ENCODE measurements at regions not wholly inside any gene's neighbourhood (a gene's known extent, or its start where the extent isn't known, plus 50 kb on each side); places are given as distances from the start of the nearest gene placed in this dataset.
"Not testable (repeated sequence)": the region's sequence is repeated elsewhere in the genome, so short reads cannot be mapped to it uniquely, and the experiment has no call there.

DNA sequence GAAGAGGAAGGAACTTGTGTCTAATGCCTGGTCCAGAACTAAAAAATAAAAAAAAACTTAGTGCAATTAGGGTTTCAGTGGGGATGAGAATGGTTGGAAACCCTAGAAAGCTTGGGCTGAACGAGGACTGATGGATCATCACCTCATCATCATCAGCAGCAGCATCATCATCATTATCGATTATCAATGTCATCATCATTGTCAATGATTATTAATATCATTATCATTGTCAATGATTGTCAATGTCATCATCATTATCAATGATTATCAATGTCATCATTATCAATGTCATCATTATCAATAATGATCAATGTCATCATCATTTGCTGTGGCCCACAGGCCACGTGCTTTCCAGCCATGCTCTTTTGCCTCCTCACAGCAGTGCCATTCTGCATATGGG, 952.0 kb upstream of the ZNF722 start:
- DNase-seq: no peak

DNA sequence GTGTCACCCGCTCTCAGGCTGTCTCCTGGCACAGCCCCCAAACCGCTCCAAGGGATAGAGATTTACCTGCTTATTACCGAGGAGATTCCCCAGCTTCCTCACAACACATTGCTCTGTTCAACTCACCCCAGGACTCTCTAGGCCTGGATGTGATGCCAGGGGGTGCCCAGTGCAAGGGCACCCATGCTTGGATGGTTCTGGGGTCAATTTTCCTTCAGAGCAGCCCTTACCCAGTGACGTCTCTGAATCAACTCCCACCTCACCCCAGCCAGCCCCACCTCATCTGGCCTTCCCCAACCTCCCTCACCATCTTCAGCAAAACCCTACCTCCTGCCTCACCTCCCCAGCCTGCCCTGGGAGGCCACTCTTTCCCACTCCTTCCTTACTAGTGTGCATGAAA, 951.6 kb upstream of the ZNF722 start:
- DNase-seq: no peak

DNA sequence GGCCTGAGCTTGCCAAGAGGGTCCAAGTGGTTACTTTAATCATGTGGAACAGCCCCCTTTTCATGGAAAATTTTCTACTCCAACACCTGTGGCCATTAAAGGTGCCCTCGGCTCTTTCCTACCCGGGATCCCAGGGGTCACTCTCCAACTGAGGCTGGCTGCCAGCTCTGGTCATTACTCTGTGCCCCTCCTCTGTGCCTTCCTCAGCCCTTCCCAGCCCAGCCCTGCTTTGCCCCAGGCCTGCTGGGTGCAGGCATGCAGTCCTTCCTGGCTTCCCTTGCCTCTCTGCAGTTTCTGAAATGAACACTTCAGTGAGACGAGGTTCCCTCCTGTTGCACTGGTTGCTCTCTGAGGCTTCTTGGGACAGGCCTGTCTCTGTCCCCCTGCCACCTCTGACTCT, 951.1 kb upstream of the ZNF722 start:
- DNase-seq: no peak

DNA sequence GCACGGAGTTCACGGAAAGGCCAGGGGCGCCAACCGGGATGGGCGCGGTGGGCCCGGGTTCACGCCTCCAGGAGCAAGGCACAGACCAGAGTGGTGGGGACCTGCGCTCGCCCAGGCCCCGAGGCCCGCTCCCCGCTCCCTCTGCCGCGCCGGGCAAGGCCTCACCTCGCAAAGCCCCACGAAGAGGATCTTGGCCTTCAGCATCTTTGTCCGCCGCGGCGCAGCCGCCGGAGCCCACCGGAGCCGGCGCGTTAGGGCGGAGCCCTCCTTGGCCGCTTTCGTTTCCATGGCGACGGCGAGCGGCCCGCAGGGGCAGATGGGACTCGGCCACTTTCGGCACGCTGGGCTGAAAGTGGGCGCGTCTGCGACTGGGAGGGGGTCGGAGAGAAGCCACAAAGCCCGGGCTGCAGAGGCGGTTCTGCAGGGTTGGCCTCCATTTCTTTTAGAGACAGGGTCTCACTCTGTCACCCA, 944.4 kb upstream of the ZNF722 start:
- no peak for DNase-seq

DNA sequence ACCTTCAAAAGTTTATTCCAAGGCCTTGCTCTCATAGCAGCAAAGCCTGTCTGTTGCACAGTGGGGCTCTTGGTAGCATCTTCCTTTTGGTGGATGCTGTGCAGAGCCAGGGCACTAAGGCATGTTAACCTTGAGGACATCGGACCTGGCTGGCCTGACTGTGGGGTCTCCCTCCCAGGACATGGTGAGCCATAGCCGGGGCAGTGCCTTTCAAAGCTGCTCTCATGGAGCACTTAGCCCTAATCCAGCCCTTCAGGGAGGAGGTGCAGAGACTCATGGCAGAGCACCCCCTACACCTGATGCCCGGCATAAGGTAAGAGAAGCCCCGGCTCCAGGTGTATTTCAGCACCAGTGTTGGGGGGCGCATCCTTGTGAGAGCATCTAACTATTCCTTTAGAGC, 941.4 kb upstream of the ZNF722 start:
- DNase-seq: no peak

DNA sequence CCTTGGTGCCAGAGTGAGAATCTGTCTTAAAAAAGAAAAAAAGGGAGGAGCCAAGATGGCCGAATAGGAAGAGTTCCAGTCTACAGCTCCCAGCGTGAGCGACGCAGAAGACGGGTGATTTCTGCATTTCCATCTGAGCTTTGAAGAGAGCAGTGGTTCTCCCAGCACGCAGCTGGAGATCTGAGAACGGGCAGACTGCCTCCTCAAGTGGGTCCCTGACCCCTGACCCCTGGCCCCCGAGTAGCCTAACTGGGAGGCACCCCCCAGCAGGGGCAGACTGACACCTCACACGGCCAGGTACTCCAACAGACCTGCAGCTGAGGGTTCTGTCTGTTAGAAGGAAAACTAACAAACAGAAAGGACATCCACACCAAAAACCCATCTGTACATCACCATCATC, 937.9 kb upstream of the ZNF722 start:
- DNase-seq: not testable (repeated sequence)

DNA sequence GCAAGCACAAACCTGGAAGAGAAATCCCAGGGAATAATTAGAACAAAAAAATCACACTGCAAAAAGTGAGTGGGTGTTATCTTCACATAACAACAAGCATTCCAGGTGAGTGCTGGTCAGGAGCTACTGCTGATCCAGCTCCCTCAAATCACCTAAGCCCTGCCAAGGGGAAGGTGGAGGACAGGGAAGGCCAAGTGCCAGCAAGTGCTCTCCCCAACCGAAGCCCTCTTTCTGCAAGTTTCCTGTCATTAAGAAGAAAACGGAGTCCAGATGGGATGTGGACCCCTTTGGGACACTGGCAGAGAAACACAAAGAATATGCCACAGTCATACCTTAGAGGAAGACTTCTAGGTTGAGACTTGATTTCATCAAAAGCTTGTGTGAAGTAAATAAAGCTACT, 933.0 kb upstream of the ZNF722 start:
- DNase-seq: no peak

DNA sequence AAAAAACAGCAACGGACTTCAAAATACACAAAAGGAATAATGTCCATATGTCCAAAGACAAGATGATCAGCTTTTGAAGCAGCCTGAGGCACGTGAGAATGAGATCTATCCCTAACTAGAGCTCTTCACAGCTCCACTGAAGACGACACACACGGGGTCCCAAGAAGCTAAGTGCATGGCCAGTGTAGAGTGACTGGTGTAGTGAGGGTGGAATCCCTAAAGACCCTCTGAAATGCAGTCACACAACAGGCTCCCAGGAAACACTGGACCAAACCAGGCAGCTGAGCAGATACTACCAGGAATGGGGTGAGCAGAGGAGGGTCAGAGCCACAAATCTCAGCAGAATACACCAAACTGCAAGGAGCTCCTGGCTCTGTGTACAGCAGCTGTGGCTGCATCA, 932.4 kb upstream of the ZNF722 start:
- not testable (repeated sequence) for DNase-seq

DNA sequence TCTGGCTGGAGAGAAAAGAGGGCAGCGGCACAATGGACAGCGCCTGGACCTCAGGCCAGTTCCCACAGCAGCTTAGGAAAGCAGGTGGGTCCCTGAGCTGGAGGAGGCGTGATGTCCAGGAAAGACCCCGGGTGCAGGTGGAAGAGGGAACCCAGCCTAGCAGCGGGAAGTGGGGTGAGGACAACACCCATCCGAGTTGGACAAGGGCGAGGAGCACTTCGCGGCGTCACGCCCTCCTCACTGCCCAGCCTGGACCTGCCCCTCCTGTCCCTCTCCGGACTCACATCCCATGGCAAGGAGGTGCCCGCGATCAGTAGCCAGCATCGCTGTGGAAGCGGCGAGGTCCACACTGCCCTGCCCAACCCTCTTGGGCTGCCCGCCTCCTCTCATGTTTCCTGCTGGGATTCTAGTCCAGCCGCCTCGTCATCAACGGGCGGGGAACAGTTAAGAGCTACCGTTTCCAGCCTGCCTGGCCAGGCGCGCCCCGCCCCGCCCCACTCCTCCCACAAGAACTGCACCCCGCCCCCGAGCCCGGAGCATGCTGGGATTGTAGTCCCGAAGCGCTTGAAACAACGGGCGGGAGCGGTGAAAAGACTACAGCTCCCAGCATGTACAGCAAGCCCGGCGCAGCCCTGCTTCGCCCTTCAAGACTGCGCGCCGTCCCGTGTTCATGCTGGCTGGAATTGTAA, 930.6 kb upstream of the ZNF722 start:
- DNase-seq: peak; percentile 84

DNA sequence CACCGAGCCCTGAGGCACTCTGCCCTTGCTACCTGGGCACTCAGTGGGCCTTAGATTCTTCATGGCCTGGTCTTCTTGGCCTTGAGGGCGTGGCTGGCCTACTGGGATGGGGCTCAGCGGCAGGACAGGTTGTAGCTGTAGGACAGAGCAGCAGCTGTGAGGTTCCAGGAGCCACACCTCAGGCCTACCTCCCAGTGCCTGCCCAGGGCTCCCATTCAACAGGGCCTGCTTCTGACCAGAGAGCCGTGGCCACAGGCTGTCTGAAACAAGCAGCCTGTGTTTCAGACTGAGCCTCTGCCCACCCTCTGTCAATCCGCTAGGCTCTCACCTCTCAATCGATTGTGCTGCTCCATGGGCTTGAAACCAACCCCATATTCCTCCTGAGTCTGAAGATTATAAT, 928.0 kb upstream of the ZNF722 start:
- no peak for DNase-seq

DNA sequence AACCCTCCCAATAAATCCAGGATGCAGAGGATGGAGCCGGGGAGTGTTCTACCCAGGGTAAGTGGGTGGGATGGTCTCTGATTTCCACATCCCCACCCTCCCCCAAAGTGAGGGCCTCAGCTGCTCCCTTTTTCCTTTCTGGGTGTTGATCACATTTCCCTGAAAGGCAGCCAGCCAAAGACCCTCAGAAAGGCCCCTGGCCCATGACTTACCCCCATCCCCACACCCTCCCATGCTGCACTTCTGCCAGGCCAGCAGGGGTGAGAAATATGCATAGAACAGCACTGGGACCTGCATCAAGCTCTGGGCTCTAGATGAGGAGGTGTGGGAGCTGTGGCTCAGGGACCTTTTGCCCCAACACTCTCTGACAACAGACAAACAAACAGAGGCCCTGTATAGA, 927.3 kb upstream of the ZNF722 start:
- DNase-seq: no peak

DNA sequence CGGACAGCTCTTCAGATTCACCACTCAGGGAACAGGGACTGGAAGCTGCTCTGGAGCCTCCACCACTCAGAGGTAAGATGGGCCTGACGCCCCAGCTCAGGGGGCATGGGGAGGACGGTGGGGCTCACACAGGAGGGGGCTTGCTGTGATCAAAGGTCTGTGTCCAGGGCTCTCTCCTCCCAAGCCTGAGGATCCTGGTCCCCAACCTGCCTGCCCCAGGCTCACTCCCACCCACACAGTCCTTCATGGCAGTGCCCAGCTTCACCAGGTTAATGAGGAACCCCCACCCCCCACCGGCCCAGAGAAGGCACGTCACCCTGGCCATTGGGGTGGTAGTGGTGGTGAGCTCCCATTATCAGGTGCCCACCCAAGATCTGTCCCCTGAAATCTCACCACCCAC, 926.7 kb upstream of the ZNF722 start:
- no peak for DNase-seq

DNA sequence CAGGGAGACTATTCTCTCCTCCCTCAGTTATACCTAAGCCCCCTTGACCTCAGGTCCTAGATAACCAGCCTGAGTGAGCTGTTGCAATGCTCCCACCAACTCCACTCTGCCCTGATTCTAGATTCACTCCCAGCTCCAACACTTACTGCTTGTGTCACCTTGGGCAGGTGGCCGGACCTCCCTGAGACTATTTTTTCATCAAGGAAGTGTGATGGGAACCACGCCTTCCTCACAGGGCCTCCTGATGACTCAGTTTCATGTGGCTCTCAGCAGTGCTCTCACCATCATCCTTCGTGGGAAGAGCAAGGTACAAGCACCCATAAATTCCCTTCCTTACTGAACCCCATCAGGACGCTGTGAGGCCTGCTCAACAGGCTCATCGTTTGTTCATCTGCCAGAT, 925.8 kb upstream of the ZNF722 start:
- DNase-seq: no peak

DNA sequence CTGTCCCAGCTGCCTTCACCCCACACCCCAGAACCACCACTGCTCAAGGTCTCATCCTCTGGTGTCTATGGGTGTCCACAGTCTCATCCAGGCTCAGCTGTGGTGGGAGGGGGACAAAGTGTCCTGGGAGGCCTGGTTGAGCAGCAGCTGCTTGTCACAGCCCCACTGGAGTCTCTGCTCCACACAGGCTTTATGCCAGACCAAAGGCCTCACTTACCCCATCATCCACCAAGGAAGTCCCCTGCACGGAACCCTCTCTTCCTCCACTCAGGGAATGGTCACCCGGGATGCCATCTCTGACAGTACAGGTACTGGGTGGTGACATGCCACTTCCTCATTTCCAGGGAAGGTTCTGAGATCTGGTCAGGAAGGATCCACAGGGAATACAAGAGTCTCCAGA, 925.4 kb upstream of the ZNF722 start:
- DNase-seq: no peak

DNA sequence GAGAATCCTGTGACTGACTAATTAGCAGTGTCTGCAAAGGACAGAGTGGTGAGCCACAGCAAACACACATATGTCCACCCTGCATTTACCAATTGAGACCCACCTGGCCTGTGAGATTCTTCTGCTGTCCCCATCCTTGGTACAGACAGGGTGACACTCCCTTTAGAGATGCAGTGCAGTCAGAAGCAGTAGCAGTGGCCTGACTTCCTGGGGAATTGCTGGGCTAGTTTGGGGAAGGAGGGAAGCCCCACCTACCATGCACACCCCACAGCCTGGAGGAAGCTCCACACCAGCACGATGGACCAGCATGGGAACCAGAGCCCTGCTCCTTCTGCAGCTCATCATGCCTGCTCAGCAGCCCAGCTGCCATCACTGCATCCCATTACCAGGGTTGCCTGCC, 924.9 kb upstream of the ZNF722 start:
- no peak for DNase-seq

DNA sequence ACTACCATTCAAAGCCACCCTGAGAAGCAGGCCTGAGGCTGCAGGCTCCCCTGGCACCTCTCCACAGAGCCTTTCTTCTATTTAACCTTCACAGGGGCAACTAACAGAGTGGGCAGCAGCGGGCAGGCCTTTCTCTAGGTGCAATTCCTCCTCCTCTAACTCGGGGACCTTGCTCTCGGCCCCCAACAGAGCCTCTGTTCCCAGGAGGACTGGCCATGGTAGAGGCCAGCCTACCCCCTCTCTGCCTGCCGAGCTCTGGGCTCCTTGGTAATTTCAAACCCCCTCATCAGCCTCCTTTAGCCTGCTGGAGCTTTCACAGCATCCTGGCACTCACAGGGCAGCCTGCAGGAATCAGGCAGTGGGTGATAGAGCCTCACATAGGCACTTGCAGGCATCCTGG, 920.8 kb upstream of the ZNF722 start:
- no peak for DNase-seq

DNA sequence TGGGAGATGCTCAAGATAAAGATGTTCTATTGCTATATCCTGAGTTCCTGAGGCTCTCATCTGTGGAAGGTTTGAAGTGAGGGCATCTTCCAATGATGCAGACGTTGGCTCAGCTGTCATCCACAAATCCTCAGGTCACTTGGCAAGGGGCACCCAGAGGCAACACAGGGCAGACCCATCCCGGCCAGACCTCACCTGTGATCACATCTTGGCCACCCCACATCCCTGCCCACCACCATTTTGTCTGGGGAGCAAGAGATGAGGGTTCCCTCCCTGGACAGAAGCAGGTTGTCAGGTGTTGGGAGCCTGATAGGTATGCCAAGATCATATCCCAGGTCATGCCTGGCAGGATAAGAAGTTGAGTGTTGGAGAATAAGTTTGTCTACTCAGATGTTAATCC, 918.2 kb upstream of the ZNF722 start:
- DNase-seq: no peak

DNA sequence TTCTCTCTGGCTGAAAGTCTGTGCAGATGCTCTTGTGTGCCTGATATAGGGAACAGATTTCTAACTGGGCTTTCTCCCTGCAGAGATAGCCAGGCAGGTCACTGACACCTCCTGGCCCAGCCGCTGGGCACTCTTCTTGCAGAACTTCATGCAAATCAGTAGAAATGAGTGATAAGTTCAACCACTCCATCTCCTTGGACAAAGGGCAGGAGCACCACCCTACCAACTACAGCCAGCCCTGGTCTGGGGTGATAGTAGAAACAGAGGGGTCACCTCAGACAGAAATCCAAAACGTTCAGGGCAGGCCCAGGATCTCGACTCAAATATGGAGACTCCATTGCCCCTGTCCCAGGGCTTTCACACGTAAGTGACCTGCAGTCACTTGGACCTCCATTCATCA, 917.8 kb upstream of the ZNF722 start:
- no peak for DNase-seq

DNA sequence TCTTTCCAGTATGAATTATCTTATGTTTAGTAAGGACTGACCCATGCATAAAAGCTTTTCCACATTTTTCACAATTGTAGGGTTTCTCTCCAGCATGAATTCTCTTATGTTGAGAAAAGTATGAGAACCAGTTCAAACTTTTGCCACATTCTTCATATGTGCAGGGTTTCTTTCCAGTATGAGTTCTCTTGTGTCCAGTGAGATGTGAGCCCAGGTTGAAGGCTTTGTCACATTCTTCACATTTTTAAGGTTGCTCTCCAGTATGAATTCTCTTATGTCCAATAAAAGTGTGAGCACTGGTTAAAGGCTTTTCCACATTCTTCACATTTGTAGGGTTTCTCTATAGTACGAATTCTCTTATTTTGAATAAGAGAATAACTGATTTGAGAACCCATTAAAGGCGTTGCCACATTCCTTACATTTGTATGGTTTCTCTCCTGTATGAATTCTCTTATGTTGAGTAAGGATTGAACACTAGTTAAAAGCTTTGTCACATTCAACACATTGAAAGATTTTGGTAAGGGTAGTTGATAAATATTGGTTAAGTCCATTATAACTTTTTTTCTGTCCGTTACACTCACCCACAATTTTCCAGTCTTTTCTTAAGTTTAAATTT, 911.0 kb upstream of the ZNF722 start:
- DNase-seq: no peak

DNA sequence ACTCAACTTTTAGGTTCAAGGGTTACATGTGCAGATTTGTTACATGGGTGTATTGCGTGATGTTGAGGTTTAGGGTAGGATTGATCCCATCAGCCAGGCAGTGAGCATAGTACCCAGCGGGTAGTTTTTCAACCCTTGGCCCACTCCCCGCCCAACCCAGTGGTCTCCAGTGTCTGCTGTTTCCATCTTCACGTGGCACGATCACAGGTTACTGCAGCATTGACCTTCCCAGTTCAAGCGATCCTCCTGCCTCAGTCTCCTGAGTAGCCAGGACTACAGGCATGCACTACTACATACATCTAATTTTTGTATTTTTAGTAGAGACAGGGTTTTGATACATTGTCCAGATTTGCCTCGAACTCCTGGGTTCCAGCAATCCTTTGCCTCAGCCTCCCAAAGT, 905.7 kb upstream of the ZNF722 start:
- no peak for DNase-seq

DNA sequence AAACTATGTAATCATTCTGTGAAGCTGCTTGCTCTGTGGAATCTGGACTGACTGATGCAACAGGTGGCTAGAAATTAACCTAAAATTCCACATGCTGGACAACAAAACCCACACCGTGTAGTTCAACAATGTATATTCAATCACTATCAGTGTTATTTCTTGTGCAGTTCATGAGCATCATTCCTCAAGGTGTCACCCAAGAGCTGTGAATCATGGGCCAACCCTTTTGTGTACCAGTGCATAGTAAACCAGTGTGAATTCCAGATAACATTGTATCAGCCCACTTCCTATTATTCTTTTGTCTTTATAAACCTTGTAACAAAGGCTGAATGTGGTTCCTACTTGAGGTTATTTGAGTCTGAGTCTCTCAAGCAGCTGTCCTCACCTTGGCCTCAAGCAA, 905.2 kb upstream of the ZNF722 start:
- DNase-seq: no peak

DNA sequence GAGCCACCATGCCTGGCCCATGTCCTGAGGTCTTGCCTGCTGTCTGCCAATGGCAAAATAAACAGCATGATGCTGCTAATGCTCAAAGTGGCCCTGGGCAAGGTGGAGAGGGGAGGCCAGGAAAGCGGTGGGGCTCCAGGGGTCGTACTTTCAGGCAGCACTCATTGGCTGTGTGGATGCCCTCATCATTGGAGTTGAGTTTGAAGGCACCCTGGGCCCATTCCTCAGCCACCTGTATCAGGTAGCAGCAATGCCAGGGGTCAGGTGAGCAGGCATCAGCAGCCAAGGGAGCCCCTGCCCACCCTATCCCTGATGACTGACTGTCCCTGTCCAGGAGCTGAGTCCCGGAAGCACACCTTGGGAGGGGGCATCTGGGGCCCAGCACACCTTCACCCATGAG, 902.5 kb upstream of the ZNF722 start:
- DNase-seq: no peak

DNA sequence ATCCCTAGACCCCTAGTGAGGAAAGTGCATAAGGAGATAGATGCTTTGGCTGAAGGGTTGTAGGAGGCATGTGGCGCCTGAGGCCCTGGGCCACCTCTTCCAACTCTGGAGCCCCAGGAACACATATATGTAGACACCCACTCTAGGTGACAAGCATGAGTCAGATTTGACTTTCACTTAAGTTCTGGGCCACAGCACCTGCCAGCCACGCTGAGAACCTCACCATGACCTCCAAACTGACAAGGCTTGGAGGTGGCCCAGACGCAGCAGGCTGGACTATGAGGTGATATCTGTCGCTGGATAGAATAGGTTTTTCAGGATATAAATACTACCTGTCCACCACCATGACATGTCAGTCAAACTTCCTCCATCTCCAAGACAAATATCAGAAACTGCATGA, 894.0 kb upstream of the ZNF722 start:
- no peak for DNase-seq

DNA sequence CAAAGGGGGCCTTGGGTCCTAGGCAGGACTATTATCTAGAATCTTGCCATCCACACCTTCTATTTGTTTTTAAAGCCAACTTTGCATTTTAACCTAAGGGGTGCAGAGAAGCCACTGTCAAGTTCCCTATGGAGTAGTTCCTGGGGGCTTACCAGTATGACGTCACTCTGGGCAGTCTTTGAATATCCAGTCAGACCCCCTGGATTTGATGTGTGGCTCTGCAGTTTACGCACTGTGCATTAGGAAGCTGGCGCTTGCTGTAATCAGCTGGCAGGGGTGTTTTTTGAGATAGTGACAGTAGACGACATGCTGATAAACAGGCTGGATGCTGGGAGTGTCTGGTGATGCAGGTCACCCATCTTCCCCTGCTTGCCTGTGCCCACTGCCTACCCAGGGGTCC, 892.7 kb upstream of the ZNF722 start:
- no peak for DNase-seq
